DOHH2 (cell line): ENCODE measurements at regions not wholly inside any gene's neighbourhood (a gene's known extent, or its start where the extent isn't known, plus 50 kb on each side); places are given as distances from the start of the nearest gene placed in this dataset.

Experiments
- CTCF ChIP-seq: fragments of 200-600 bp; sonication (generic); IDR thresholded peaks from one replicate; pipeline ENCODE4 v1.5.1; 2014; ENCODE audit warnings: antibody characterized with exemption, mild to moderate bottlenecking, low read depth, low read length; ENCODE audit not compliant: poor library complexity, severe bottlenecking
- EZH2phosphoT487 ChIP-seq: fragments of 200-600 bp; sonication (generic); IDR thresholded peaks from 2 replicates; pipeline ENCODE4 v1.6.1; 2017; ENCODE audit warnings: borderline replicate concordance, mild to moderate bottlenecking, antibody characterized with exemption, low read length, moderate library complexity, mixed read lengths

GRCh38 chr15:61687124-61687523 lies 373.1 kb downstream of the VPS13C start:
- no peak for TF ChIP-seq CTCF
- no peak for TF ChIP-seq EZH2phosphoT487
